ENCODE measurements at regions not wholly inside any gene's neighbourhood (a gene's known extent, or its start where the extent isn't known, plus 50 kb on each side); places are given as distances from the start of the nearest gene placed in this dataset.

GRCh38 chr13:30151388-30151787 is 156.0 kb downstream of the KATNAL1 start:
- POLR2A ChIA-PET, result no interaction called here
- no peak for DNase-seq (ENCODE audit: extremely low spot score)
- TF ChIP-seq, protein P1, sequence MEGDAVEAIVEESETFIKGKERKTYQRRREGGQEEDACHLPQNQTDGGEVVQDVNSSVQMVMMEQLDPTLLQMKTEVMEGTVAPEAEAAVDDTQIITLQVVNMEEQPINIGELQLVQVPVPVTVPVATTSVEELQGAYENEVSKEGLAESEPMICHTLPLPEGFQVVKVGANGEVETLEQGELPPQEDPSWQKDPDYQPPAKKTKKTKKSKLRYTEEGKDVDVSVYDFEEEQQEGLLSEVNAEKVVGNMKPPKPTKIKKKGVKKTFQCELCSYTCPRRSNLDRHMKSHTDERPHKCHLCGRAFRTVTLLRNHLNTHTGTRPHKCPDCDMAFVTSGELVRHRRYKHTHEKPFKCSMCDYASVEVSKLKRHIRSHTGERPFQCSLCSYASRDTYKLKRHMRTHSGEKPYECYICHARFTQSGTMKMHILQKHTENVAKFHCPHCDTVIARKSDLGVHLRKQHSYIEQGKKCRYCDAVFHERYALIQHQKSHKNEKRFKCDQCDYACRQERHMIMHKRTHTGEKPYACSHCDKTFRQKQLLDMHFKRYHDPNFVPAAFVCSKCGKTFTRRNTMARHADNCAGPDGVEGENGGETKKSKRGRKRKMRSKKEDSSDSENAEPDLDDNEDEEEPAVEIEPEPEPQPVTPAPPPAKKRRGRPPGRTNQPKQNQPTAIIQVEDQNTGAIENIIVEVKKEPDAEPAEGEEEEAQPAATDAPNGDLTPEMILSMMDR (IDR thresholded peaks at IDR 0.05; ENCODE audit: control extremely low read depth, extremely low read depth, low read depth, missing control alignments), result no peak
- CTCF ChIA-PET, result interaction anchor here (1.5 to 3.8 kb wide), 3 partner anchors 20 to 185 kb away, joined by 3 to 22 read pairs (median 3); no protein-coding TSS in a partner anchor

GRCh38 chr13:30149248-30149647 is 158.1 kb downstream of the KATNAL1 start:
- POLR2A ChIA-PET, result no interaction called here
- no peak for DNase-seq (ENCODE audit: extremely low spot score)
- TF ChIP-seq, protein P1 (IDR thresholded peaks at IDR 0.05; ENCODE audit: control extremely low read depth, extremely low read depth, low read depth, missing control alignments), result no peak
- CTCF ChIA-PET, result interaction anchor here (1.1 to 11.2 kb wide), 6 partner anchors 9 to 27 kb away, joined by 3 to 141 read pairs (median 5); no protein-coding TSS in a partner anchor

GRCh38 chr13:30148786-30149185 is 158.6 kb downstream of the KATNAL1 start:
- DNase-seq (ENCODE audit: extremely low spot score), result no peak
- CTCF ChIA-PET, result interaction anchor here (1.1 to 11.2 kb wide), 6 partner anchors 9 to 37 kb away, joined by 4 to 141 read pairs (median 6); no protein-coding TSS in a partner anchor
- TF ChIP-seq, protein P1 (IDR thresholded peaks at IDR 0.05; ENCODE audit: control extremely low read depth, extremely low read depth, low read depth, missing control alignments), result no peak
- POLR2A ChIA-PET, result no interaction called here

DNA sequence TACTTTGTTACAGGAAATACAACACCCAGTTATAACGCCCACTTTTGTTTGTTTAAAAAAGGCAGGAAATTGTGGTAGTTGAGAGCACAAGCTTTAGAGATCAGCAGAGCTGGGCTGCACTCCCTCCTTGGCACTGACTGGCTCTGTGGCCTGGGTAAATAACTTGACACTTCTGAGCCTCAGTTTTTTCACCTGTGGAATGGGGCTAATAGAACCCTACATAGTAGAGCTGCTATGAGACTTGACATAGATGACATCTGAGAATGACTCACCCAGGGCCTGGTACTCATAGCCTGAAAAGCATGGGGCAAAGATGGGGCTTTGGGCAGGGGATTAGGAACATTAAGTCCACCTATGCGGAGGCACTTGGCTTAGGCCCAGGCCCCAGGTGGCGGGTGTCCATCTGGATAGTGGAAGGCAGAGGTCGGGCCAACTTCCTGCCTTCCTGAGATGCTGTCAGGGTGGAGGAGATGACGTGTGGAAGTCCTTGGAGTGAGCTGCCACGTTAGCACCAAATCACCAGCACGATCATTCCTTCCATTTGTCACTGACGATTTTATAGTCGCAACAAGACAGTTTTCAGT is 159.1 kb downstream of the KATNAL1 start:
- ChIA-PET POLR2A (no interaction called here), CTCF (interaction anchor here (1.0 to 11.2 kb wide), 6 partner anchors 10 to 36 kb away, joined by 3 to 141 read pairs (median 6); no protein-coding TSS in a partner anchor)
- DNase-seq (ENCODE audit: extremely low spot score), result no peak
- TF ChIP-seq, protein P1 (IDR thresholded peaks at IDR 0.05; ENCODE audit: control extremely low read depth, extremely low read depth, low read depth, missing control alignments), result no peak

DNA sequence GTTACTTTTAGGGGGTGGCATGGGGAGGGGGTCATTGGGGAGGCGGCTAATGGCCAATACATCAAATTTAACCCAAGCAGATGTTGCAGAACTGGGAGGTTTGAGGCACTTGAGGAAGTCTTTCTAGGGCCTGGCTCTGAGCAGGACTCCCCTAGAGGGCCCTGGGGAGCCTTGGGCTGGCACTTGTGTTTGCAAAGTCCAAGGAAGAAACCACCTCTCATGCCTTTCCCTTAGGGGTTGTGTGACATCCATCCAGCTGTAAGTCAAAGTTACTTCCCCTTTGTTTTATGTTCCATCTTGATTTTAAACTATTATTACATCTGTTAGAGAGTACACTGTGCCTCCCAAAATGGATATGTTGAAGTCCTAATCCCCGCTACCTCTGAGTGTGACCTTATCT is 159.9 kb downstream of the KATNAL1 start:
- POLR2A ChIA-PET, result no interaction called here
- DNase-seq (ENCODE audit: extremely low spot score), result no peak
- CTCF ChIA-PET, result interaction anchor here (1.0 to 11.2 kb wide), 5 partner anchors 10 to 679 kb away, joined by 3 to 141 read pairs (median 6); no protein-coding TSS in a partner anchor
- TF ChIP-seq, protein P1 (IDR thresholded peaks at IDR 0.05; ENCODE audit: control extremely low read depth, extremely low read depth, low read depth, missing control alignments), result no peak

- POLR2A ChIA-PET, result no interaction called here
- DNase-seq (ENCODE audit: extremely low spot score), result no peak
- TF ChIP-seq, protein P1 (IDR thresholded peaks at IDR 0.05; ENCODE audit: control extremely low read depth, extremely low read depth, low read depth, missing control alignments), result no peak
- CTCF ChIA-PET, result interaction anchor here (1.0 to 11.2 kb wide), 4 partner anchors 11 to 680 kb away, joined by 3 to 141 read pairs (median 22); no protein-coding TSS in a partner anchor
Observed at GRCh38 chr13:30147015-30147414, 160.3 kb downstream of the KATNAL1 start.
